ENCODE measurements at regions not wholly inside any gene's neighbourhood (a gene's known extent, or its start where the extent isn't known, plus 50 kb on each side); places are given as distances from the start of the nearest gene placed in this dataset.
"Not testable (repeated sequence)": the region's sequence is repeated elsewhere in the genome, so short reads cannot be mapped to it uniquely, and the experiment has no call there.

- Histone ChIP-seq H3K4me1 (ENCODE audit: insufficient read depth, low read length, poor library complexity, severe bottlenecking) (no peaks in the 10 kb centered on the region), H3K27me3 (replicated peaks; ENCODE audit: insufficient read depth, low read depth, low read length, poor library complexity) (no peaks in the 10 kb centered on the region), H3K27ac (ENCODE audit: low read depth, low read length, poor library complexity, severe bottlenecking) (no peak overlapping the region), H3K4me3 (ENCODE audit: low read depth, low read length, poor library complexity, severe bottlenecking) (no peak overlapping the region), H3K36me3 (ENCODE audit: insufficient read depth, low read length, poor library complexity, severe bottlenecking) (no peaks in the 10 kb centered on the region), H3K9me3 (ENCODE audit: low read depth, low read length, poor library complexity, severe bottlenecking) (no peaks in the 10 kb centered on the region)
- CTCF ChIA-PET = no interaction called here
- POLR2A ChIA-PET (ENCODE audit: low non-redundant PET) = no interaction called here
- no peak for DNase-seq (ENCODE audit: low spot score)
- intact Hi-C loops (cut with micrococcal nuclease; ENCODE audit: unreplicated experiment) = no loop called here
- TF ChIP-seq CTCF (conservative IDR thresholded peaks at IDR 0.05; ENCODE audit: low read depth, low read length) (no peak), EZH2 (IDR thresholded peaks at IDR 0.05; ENCODE audit: borderline replicate concordance, low read depth, low read length, poor library complexity, severe bottlenecking) (no peak)
- no TSS peak for BruUV-seq (replicated peaks)
These were observed 1096.1 kb downstream of the OLFM4 start for GRCh38 chr13:54124700-54125099.

- H3K4me3 ChIP-seq (ENCODE audit: low read depth, low read length, poor library complexity, severe bottlenecking); H3K27ac ChIP-seq (ENCODE audit: low read depth, low read length, poor library complexity, severe bottlenecking); H3K36me3 ChIP-seq (ENCODE audit: insufficient read depth, low read length, poor library complexity, severe bottlenecking); DNase-seq (ENCODE audit: low spot score); CTCF ChIA-PET; BruUV-seq (replicated peaks); POLR2A ChIA-PET (ENCODE audit: low non-redundant PET); intact Hi-C loops (cut with micrococcal nuclease; ENCODE audit: unreplicated experiment); H3K27me3 ChIP-seq (replicated peaks; ENCODE audit: insufficient read depth, low read depth, low read length, poor library complexity); H3K4me1 ChIP-seq (ENCODE audit: insufficient read depth, low read length, poor library complexity, severe bottlenecking); H3K9me3 ChIP-seq (ENCODE audit: low read depth, low read length, poor library complexity, severe bottlenecking): not testable (repeated sequence)
These were observed 1102.3 kb downstream of the OLFM4 start for GRCh38 chr13:54130931-54131330.

GRCh38 chr13:54131433-54131832 lies 1102.8 kb downstream of the OLFM4 start:
- CTCF ChIA-PET; intact Hi-C loops (cut with micrococcal nuclease; ENCODE audit: unreplicated experiment): not testable (repeated sequence)

GRCh38 chr13:54132127-54132526 lies 1103.5 kb downstream of the OLFM4 start:
- intact Hi-C loops (cut with micrococcal nuclease; ENCODE audit: unreplicated experiment); DNase-seq (ENCODE audit: low spot score); POLR2A ChIA-PET (ENCODE audit: low non-redundant PET); H3K4me3 ChIP-seq (ENCODE audit: low read depth, low read length, poor library complexity, severe bottlenecking); H3K4me1 ChIP-seq (ENCODE audit: insufficient read depth, low read length, poor library complexity, severe bottlenecking); H3K27me3 ChIP-seq (replicated peaks; ENCODE audit: insufficient read depth, low read depth, low read length, poor library complexity); H3K36me3 ChIP-seq (ENCODE audit: insufficient read depth, low read length, poor library complexity, severe bottlenecking); CTCF ChIA-PET; H3K27ac ChIP-seq (ENCODE audit: low read depth, low read length, poor library complexity, severe bottlenecking); H3K9me3 ChIP-seq (ENCODE audit: low read depth, low read length, poor library complexity, severe bottlenecking); BruUV-seq (replicated peaks): not testable (repeated sequence)

More at GRCh38 chr13:54131433-54131832, 1102.8 kb downstream of the OLFM4 start:
- H3K9me3 ChIP-seq (ENCODE audit: low read depth, low read length, poor library complexity, severe bottlenecking); H3K27me3 ChIP-seq (replicated peaks; ENCODE audit: insufficient read depth, low read depth, low read length, poor library complexity); H3K36me3 ChIP-seq (ENCODE audit: insufficient read depth, low read length, poor library complexity, severe bottlenecking); POLR2A ChIA-PET (ENCODE audit: low non-redundant PET); DNase-seq (ENCODE audit: low spot score); H3K27ac ChIP-seq (ENCODE audit: low read depth, low read length, poor library complexity, severe bottlenecking); BruUV-seq (replicated peaks); H3K4me3 ChIP-seq (ENCODE audit: low read depth, low read length, poor library complexity, severe bottlenecking); H3K4me1 ChIP-seq (ENCODE audit: insufficient read depth, low read length, poor library complexity, severe bottlenecking): not testable (repeated sequence)

- H3K9me3 ChIP-seq (ENCODE audit: low read depth, low read length, poor library complexity, severe bottlenecking); POLR2A ChIA-PET (ENCODE audit: low non-redundant PET); H3K27me3 ChIP-seq (replicated peaks; ENCODE audit: insufficient read depth, low read depth, low read length, poor library complexity); DNase-seq (ENCODE audit: low spot score); H3K4me1 ChIP-seq (ENCODE audit: insufficient read depth, low read length, poor library complexity, severe bottlenecking); intact Hi-C loops (cut with micrococcal nuclease; ENCODE audit: unreplicated experiment); H3K27ac ChIP-seq (ENCODE audit: low read depth, low read length, poor library complexity, severe bottlenecking); H3K36me3 ChIP-seq (ENCODE audit: insufficient read depth, low read length, poor library complexity, severe bottlenecking); BruUV-seq (replicated peaks); CTCF ChIA-PET; H3K4me3 ChIP-seq (ENCODE audit: low read depth, low read length, poor library complexity, severe bottlenecking): not testable (repeated sequence)
These were observed 1104.1 kb downstream of the OLFM4 start for GRCh38 chr13:54132720-54133119.
